ENCODE measurements at regions not wholly inside any gene's neighbourhood (a gene's known extent, or its start where the extent isn't known, plus 50 kb on each side); places are given as distances from the start of the nearest gene placed in this dataset.
A peak's percentile ranks its signal among the peaks of the same experiment; 100 is the strongest.

DNA sequence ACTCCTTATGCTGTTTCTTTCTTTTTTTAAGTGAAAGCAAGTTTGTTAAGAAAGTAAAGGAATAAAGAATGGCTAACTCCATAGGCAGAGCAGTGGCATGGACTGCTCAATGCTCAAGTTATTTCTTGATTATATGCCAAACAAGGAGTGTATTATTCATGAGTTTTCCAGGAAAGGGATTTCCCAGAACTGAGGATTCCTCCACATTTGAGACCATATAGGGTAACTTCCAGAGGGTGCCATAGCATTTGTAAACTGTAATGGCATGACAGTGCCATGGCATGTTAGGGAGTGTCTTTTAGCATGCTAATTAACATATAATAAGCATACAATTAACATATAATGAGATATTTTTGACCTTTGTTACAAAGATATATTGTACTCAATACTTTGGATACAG, 1034.5 kb upstream of the PHF14 start:
- no peak overlapping the region for H3K9ac ChIP-seq (ENCODE audit: extremely low read depth, low read length, poor library complexity, severe bottlenecking)
- H3K4me3 Mint-ChIP-seq, result no peak overlapping the region
- H3K4me1 Mint-ChIP-seq, result peaks cover 5% of the 10 kb centered on the region
- no peaks in the 10 kb centered on the region for H3K36me3 ChIP-seq (ENCODE audit: control insufficient read depth, insufficient read depth, low read length)
- H3K27me3 Mint-ChIP-seq (ENCODE audit: insufficient read depth), result no peaks in the 10 kb centered on the region
- no peaks in the 10 kb centered on the region for H3K27me3 ChIP-seq (ENCODE audit: control insufficient read depth, insufficient read depth, low read length, poor library complexity, severe bottlenecking)
- H3K36me3 Mint-ChIP-seq (ENCODE audit: low read depth), result no peaks in the 10 kb centered on the region
- no peaks in the 10 kb centered on the region for H3K9me3 ChIP-seq (ENCODE audit: control insufficient read depth, low read length)
- peak overlapping the region; percentile 59 for H3K27ac ChIP-seq (ENCODE audit: low read depth, low read length)
- no peaks in the 10 kb centered on the region for H3K4me1 ChIP-seq (ENCODE audit: control insufficient read depth, insufficient read depth, low read length)
- TF ChIP-seq, protein P1, sequence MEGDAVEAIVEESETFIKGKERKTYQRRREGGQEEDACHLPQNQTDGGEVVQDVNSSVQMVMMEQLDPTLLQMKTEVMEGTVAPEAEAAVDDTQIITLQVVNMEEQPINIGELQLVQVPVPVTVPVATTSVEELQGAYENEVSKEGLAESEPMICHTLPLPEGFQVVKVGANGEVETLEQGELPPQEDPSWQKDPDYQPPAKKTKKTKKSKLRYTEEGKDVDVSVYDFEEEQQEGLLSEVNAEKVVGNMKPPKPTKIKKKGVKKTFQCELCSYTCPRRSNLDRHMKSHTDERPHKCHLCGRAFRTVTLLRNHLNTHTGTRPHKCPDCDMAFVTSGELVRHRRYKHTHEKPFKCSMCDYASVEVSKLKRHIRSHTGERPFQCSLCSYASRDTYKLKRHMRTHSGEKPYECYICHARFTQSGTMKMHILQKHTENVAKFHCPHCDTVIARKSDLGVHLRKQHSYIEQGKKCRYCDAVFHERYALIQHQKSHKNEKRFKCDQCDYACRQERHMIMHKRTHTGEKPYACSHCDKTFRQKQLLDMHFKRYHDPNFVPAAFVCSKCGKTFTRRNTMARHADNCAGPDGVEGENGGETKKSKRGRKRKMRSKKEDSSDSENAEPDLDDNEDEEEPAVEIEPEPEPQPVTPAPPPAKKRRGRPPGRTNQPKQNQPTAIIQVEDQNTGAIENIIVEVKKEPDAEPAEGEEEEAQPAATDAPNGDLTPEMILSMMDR (conservative IDR thresholded peaks at IDR 0.05), result no peak
- DNase-seq, result no peak
- H3K4me3 ChIP-seq (ENCODE audit: low read length), result no peak overlapping the region
- no peak overlapping the region for H3K27ac Mint-ChIP-seq
- no peaks in the 10 kb centered on the region for H3K9me3 Mint-ChIP-seq

DNA sequence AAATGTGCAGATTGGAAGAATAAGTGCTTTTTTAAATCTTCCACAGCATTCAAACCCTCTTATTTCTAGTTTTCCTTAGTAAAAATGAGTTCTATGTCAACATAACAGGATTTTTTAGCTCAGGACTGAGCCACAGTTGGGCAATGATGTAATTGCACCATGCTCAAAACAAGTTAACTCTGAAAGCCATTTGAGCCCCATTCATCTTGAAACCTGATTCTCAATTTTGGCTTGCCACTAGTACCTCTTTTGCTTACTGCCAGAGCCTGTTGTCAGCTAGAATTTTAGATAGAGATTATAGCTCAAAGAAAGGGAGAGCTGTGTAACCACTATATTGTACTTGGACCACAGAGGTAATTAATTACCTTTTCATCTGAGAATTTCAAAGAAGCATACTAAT, 1028.5 kb upstream of the PHF14 start:
- H3K27ac Mint-ChIP-seq, result no peak overlapping the region
- H3K4me3 Mint-ChIP-seq, result no peak overlapping the region
- H3K27ac ChIP-seq (ENCODE audit: low read depth, low read length), result no peak overlapping the region
- H3K36me3 ChIP-seq (ENCODE audit: control insufficient read depth, insufficient read depth, low read length), result no peaks in the 10 kb centered on the region
- H3K4me1 Mint-ChIP-seq, result no peaks in the 10 kb centered on the region
- H3K9ac ChIP-seq (ENCODE audit: extremely low read depth, low read length, poor library complexity, severe bottlenecking), result no peak overlapping the region
- no peaks in the 10 kb centered on the region for H3K36me3 Mint-ChIP-seq (ENCODE audit: low read depth)
- no peaks in the 10 kb centered on the region for H3K27me3 Mint-ChIP-seq (ENCODE audit: insufficient read depth)
- TF ChIP-seq, protein P1 (conservative IDR thresholded peaks at IDR 0.05), result no peak
- H3K4me3 ChIP-seq (ENCODE audit: low read length), result no peak overlapping the region
- no peaks in the 10 kb centered on the region for H3K4me1 ChIP-seq (ENCODE audit: control insufficient read depth, insufficient read depth, low read length)
- DNase-seq, result no peak
- H3K9me3 Mint-ChIP-seq, result no peaks in the 10 kb centered on the region
- H3K9me3 ChIP-seq (ENCODE audit: control insufficient read depth, low read length), result no peaks in the 10 kb centered on the region
- no peaks in the 10 kb centered on the region for H3K27me3 ChIP-seq (ENCODE audit: control insufficient read depth, insufficient read depth, low read length, poor library complexity, severe bottlenecking)

GRCh38 chr7:9945857-9946256, 1027.8 kb upstream of the PHF14 start:
- no peaks in the 10 kb centered on the region for H3K9me3 Mint-ChIP-seq
- no peak overlapping the region for H3K27ac Mint-ChIP-seq
- Histone ChIP-seq H3K36me3 (ENCODE audit: control insufficient read depth, insufficient read depth, low read length) (no peaks in the 10 kb centered on the region), H3K4me1 (ENCODE audit: control insufficient read depth, insufficient read depth, low read length) (no peaks in the 10 kb centered on the region), H3K27ac (ENCODE audit: low read depth, low read length) (no peak overlapping the region), H3K9ac (ENCODE audit: extremely low read depth, low read length, poor library complexity, severe bottlenecking) (no peak overlapping the region), H3K9me3 (ENCODE audit: control insufficient read depth, low read length) (no peaks in the 10 kb centered on the region), H3K27me3 (ENCODE audit: control insufficient read depth, insufficient read depth, low read length, poor library complexity, severe bottlenecking) (no peaks in the 10 kb centered on the region), H3K4me3 (ENCODE audit: low read length) (no peak overlapping the region)
- TF ChIP-seq, protein P1 (conservative IDR thresholded peaks at IDR 0.05), result no peak
- WGBS, 2 experiments (ENCODE audit: insufficient coverage in 1 of 2, insufficient read length in 1 of 2), result 45 to 50% methylated on average over 2 of the region's 2 CpGs
- no peaks in the 10 kb centered on the region for H3K4me1 Mint-ChIP-seq
- DNase-seq, result no peak
- H3K36me3 Mint-ChIP-seq (ENCODE audit: low read depth), result no peaks in the 10 kb centered on the region
- H3K27me3 Mint-ChIP-seq (ENCODE audit: insufficient read depth), result no peaks in the 10 kb centered on the region
- H3K4me3 Mint-ChIP-seq, result no peak overlapping the region
